PC-9 (cell line): ENCODE measurements at regions not wholly inside any gene's neighbourhood (a gene's known extent, or its start where the extent isn't known, plus 50 kb on each side); places are given as distances from the start of the nearest gene placed in this dataset.

Source experiments
- BruUV-seq: library from RNA; stranded (reverse); fragments of 400-500 nt; replicated peaks from 2 replicates; lab custom pipeline; 2021; lab: Mats Ljungman, UMichigan
- CTCF ChIA-PET: fragments of 300-600 bp; sonication (Branson Sonifier 250); formaldehyde crosslinking; loops from one replicate; lab custom pipeline; 2022; ENCODE audit warnings: antibody characterized with exemption; lab: Charles Lee
- POLR2A ChIA-PET: fragments of 300-600 bp; sonication (Branson Sonifier 250); formaldehyde crosslinking; loops from one replicate; lab custom pipeline; 2022; ENCODE audit warnings: antibody characterized with exemption; ENCODE audit not compliant: unreplicated experiment; lab: Charles Lee
- DNase-seq, 2 experiments: peaks; one replicate each; pipeline versions ENCODE4 v3.0.0 to v3.0.0-alpha.2; 2015 to 2022; ENCODE audit warnings: mixed read lengths in 1 of 2
- H2AFZ ChIP-seq: fragments of 200-600 bp; sonication (generic); 2 replicates; pipeline ENCODE4 v1.8.1; 2017; ENCODE audit warnings: antibody characterized with exemption
- H3F3A ChIP-seq: fragments of 200-600 bp; sonication (generic); 2 replicates; pipeline ENCODE4 v1.8.1; 2017; ENCODE audit warnings: antibody characterized with exemption, mild to moderate bottlenecking, low read depth; ENCODE audit not compliant: insufficient read depth
- H3K27ac ChIP-seq: fragments of 200-600 bp; sonication (generic); 2 replicates; pipeline ENCODE4 v1.6.1; 2016; ENCODE audit warnings: mixed run types
- H3K27me3 ChIP-seq: fragments of 200-600 bp; sonication (generic); 2 replicates; pipeline ENCODE4 v1.6.1; 2016; ENCODE audit warnings: low read depth, mixed run types; ENCODE audit not compliant: insufficient read depth
- H3K36me3 ChIP-seq: fragments of 200-600 bp; sonication (generic); 2 replicates; pipeline ENCODE4 v1.6.1; 2016; ENCODE audit warnings: low read depth, mixed run types
- H3K4me1 ChIP-seq: fragments of 200-600 bp; sonication (generic); replicated peaks from 2 replicates; pipeline ENCODE4 v1.6.1; 2016; ENCODE audit warnings: mixed run types; ENCODE audit not compliant: insufficient read depth
- H3K4me2 ChIP-seq: fragments of 200-600 bp; sonication (generic); 2 replicates; pipeline ENCODE4 v1.6.1; 2017; ENCODE audit warnings: mixed run types
- H3K4me3 ChIP-seq: fragments of 200-600 bp; sonication (generic); 2 replicates; pipeline ENCODE4 v1.6.1; 2016; ENCODE audit warnings: mixed run types
- H3K79me2 ChIP-seq: fragments of 200-600 bp; sonication (generic); 2 replicates; pipeline ENCODE4 v1.6.1; 2017; ENCODE audit warnings: low read depth, mixed run types
- H3K9me2 ChIP-seq: fragments of 200-600 bp; sonication (generic); 2 replicates; pipeline ENCODE4 v1.8.1; 2017; ENCODE audit warnings: mild to moderate bottlenecking; ENCODE audit not compliant: insufficient read depth
- H3K9me3 ChIP-seq: fragments of 200-600 bp; sonication (generic); 2 replicates; pipeline ENCODE4 v1.8.1; 2016; ENCODE audit warnings: low read depth; ENCODE audit not compliant: insufficient read depth
- H4K20me1 ChIP-seq: fragments of 200-600 bp; sonication (generic); 2 replicates; pipeline ENCODE4 v1.8.1; 2017; ENCODE audit not compliant: insufficient read depth
- CTCF ChIP-seq: fragments of 200-600 bp; sonication (generic); conservative IDR thresholded peaks from 2 replicates; pipeline ENCODE4 v1.6.1; 2017; ENCODE audit warnings: mixed run types, antibody characterized with exemption, mild to moderate bottlenecking, moderate library complexity
- EZH2 ChIP-seq: fragments of 200-600 bp; sonication (generic); IDR thresholded peaks from 2 replicates; pipeline ENCODE4 v1.8.0; 2017; ENCODE audit warnings: antibody characterized with exemption, low read depth
- intact Hi-C: fragments of 100-400 bp; cut with micrococcal nuclease; formaldehyde crosslinking; loops from one replicate; pipeline ENCODE4 v1.10.0; 2022; ENCODE audit not compliant: unreplicated experiment

GRCh38 chr2:45177870-45178269 is 168.6 kb upstream of the SIX2 start:
- no peaks in the 10 kb centered on the region for H4K20me1 ChIP-seq
- intact Hi-C loops = loop anchor here (1.0 kb wide), 1 partner anchor 106 kb away; no protein-coding TSS in a partner anchor
- no peaks in the 10 kb centered on the region for H3K79me2 ChIP-seq
- H3K27me3 ChIP-seq = no peaks in the 10 kb centered on the region
- H3K9me3 ChIP-seq = no peaks in the 10 kb centered on the region
- peaks cover 4% of the 10 kb centered on the region; the same call in 1 of the 2 replicates for H3K36me3 ChIP-seq
- H2AFZ ChIP-seq = 0 out of 2 replicates have a peak overlapping the region, but pooled peaks have one; percentile 2
- no peak for TF ChIP-seq CTCF
- no peak for TF ChIP-seq EZH2
- no peak overlapping the region for H3K4me3 ChIP-seq
- ChIA-PET POLR2A (interaction anchor here (0.5 to 0.7 kb wide), 2 partner anchors 169 to 303 kb away, joined by 3 to 8 read pairs; no protein-coding TSS in a partner anchor), CTCF (no interaction called here)
- H3K27ac ChIP-seq = peak overlapping the region; percentile 86
- no peaks in the 10 kb centered on the region for H3K9me2 ChIP-seq
- peak; percentile 70 to 96 for DNase-seq
- peak overlapping the region; percentile 55 for H3K4me2 ChIP-seq
- BruUV-seq = no TSS peak
- peaks cover 67% of the 10 kb centered on the region for H3K4me1 ChIP-seq
- peaks cover 40% of the 10 kb centered on the region for H3F3A ChIP-seq

- Histone ChIP-seq H3K27me3 (no peaks in the 10 kb centered on the region), H3F3A (peaks cover 48% of the 10 kb centered on the region), H3K9me3 (no peaks in the 10 kb centered on the region), H4K20me1 (no peaks in the 10 kb centered on the region), H3K4me1 (peaks cover 81% of the 10 kb centered on the region), H2AFZ (no peak overlapping the region), H3K36me3 (peaks cover 4% of the 10 kb centered on the region; the same call in 1 of the 2 replicates), H3K79me2 (no peaks in the 10 kb centered on the region), H3K9me2 (no peaks in the 10 kb centered on the region), H3K4me3 (no peak overlapping the region), H3K27ac (peak overlapping the region; percentile 86), H3K4me2 (peak overlapping the region; percentile 26)
- ChIA-PET CTCF (interaction anchor here (0.8 kb wide), 1 partner anchor 320 kb away, joined by 3 read pairs; no protein-coding TSS in a partner anchor), POLR2A (no interaction called here)
- no TSS peak for BruUV-seq
- DNase-seq = peak; percentile 39 to 83
- TF ChIP-seq CTCF (no peak), EZH2 (no peak)
- intact Hi-C loops = no loop called here
These were observed 167.1 kb upstream of the SIX2 start for GRCh38 chr2:45176390-45176789.

- Histone ChIP-seq H3K27me3 (no peaks in the 10 kb centered on the region), H3K79me2 (peaks cover 14% of the 10 kb centered on the region), H3K9me2 (no peaks in the 10 kb centered on the region), H3K4me1 (peaks cover 74% of the 10 kb centered on the region), H2AFZ (no peak overlapping the region), H3K27ac (peak overlapping the region; percentile 65), H3F3A (peaks cover 51% of the 10 kb centered on the region), H4K20me1 (no peaks in the 10 kb centered on the region), H3K36me3 (peaks cover 4% of the 10 kb centered on the region; the same call in 1 of the 2 replicates), H3K4me3 (no peak overlapping the region), H3K9me3 (no peaks in the 10 kb centered on the region), H3K4me2 (peak overlapping the region; percentile 22)
- ChIA-PET POLR2A (interaction anchor here (0.6 kb wide), 5 partner anchors 39 to 558 kb away, joined by 3 to 6 read pairs (median 4); no protein-coding TSS in a partner anchor), CTCF (interaction anchor here (0.6 kb wide), 1 partner anchor 148 kb away, joined by 3 read pairs; no protein-coding TSS in a partner anchor)
- TF ChIP-seq CTCF (0 out of 2 replicates have a peak, but pooled peaks have one; percentile 30), EZH2 (no peak)
- DNase-seq = peak; percentile 60 to 95
- no TSS peak for BruUV-seq
- intact Hi-C loops = loop anchor here (1.0 to 5.0 kb wide), 5 partner anchors 53 to 319 kb away; partner anchors contain the start of gene SIX2
These were observed 164.3 kb upstream of the SIX2 start for GRCh38 chr2:45173513-45173912.
